OCI-LY1 (cell line): ENCODE measurements at regions not wholly inside any gene's neighbourhood (a gene's known extent, or its start where the extent isn't known, plus 50 kb on each side); places are given as distances from the start of the nearest gene placed in this dataset.

Source experiments
- H2AFZ ChIP-seq: fragments of 200-600 bp; sonication (generic), shearing (Covaris generic); 2 replicates; pipeline ENCODE4 v1.6.0; 2014; ENCODE audit warnings: antibody characterized with exemption, mild to moderate bottlenecking, low read length
- H3F3A ChIP-seq: fragments of 200-600 bp; sonication (generic), shearing (Covaris generic); 2 replicates; pipeline ENCODE4 v1.6.0; 2014; ENCODE audit warnings: mild to moderate bottlenecking, antibody characterized with exemption, low read length, moderate library complexity; ENCODE audit not compliant: insufficient read depth
- H3K27ac ChIP-seq: fragments of 200-600 bp; sonication (generic); 2 replicates; pipeline ENCODE4 v1.5.1; 2014; ENCODE audit warnings: low read length, mixed run types, mild to moderate bottlenecking, low read depth; ENCODE audit not compliant: poor library complexity, severe bottlenecking
- H3K27me3 ChIP-seq: fragments of 200-600 bp; sonication (generic); 2 replicates; pipeline ENCODE4 v1.6.0; 2014; ENCODE audit warnings: antibody characterized with exemption, mild to moderate bottlenecking, low read length, moderate library complexity; ENCODE audit not compliant: insufficient read depth
- H3K36me3 ChIP-seq: fragments of 200-600 bp; sonication (generic); 2 replicates; pipeline ENCODE4 v1.6.1; 2014; ENCODE audit warnings: mild to moderate bottlenecking, antibody characterized with exemption, low read length, moderate library complexity, mixed read lengths; ENCODE audit not compliant: insufficient read depth
- H3K4me1 ChIP-seq: fragments of 200-600 bp; sonication (generic); 2 replicates; pipeline ENCODE4 v1.5.1; 2014; ENCODE audit warnings: mild to moderate bottlenecking, low read length, moderate library complexity; ENCODE audit not compliant: insufficient read depth, severe bottlenecking
- H3K4me2 ChIP-seq: fragments of 200-600 bp; sonication (generic), shearing (Covaris generic); 2 replicates; pipeline ENCODE4 v1.6.1; 2014; ENCODE audit warnings: low read length
- H3K4me3 ChIP-seq: fragments of 200-600 bp; sonication (generic); 2 replicates; pipeline ENCODE4 v1.5.1; 2014; ENCODE audit warnings: low read length, low read depth, mild to moderate bottlenecking, mixed read lengths; ENCODE audit not compliant: poor library complexity, severe bottlenecking
- H3K79me2 ChIP-seq: fragments of 200-600 bp; shearing (Covaris generic); 2 replicates; pipeline ENCODE4 v1.6.1; 2016; ENCODE audit warnings: mixed run types, low read length, mixed read lengths; ENCODE audit not compliant: insufficient read depth
- H3K9ac ChIP-seq: fragments of 200-600 bp; sonication (generic), shearing (Covaris generic); 2 replicates; pipeline ENCODE4 v1.6.1; 2014; ENCODE audit warnings: mild to moderate bottlenecking, low read length, mixed read lengths
- H3K9me2 ChIP-seq: fragments of 200-600 bp; sonication (generic), shearing (Covaris generic); 2 replicates; pipeline ENCODE4 v1.6.1; 2014; ENCODE audit warnings: low read depth, mild to moderate bottlenecking, low read length, mixed read lengths
- H3K9me3 ChIP-seq: fragments of 200-600 bp; shearing (Covaris generic); 2 replicates; pipeline ENCODE4 v1.6.1; 2014; ENCODE audit warnings: low read length, mixed read lengths
- H4K20me1 ChIP-seq: fragments of 200-600 bp; sonication (generic), shearing (Covaris generic); 2 replicates; pipeline ENCODE4 v1.6.0; 2016; ENCODE audit warnings: mild to moderate bottlenecking, low read length; ENCODE audit not compliant: insufficient read depth
- EZH2 ChIP-seq: fragments of 200-600 bp; sonication (generic), shearing (Covaris generic); IDR thresholded peaks from 2 replicates; pipeline ENCODE4 v1.8.0; 2017; ENCODE audit warnings: borderline replicate concordance, mixed run types, mild to moderate bottlenecking, antibody characterized with exemption, low read length, moderate library complexity, mixed read lengths
- TF ChIP-seq, protein P1 (sequence below): fragments of 200-600 bp; sonication (generic), shearing (Covaris generic); IDR thresholded peaks from 2 replicates; pipeline ENCODE4 v1.5.1; 2017; ENCODE audit warnings: mild to moderate bottlenecking, antibody characterized with exemption, low read length, moderate library complexity, mixed read lengths

- no peaks in the 10 kb centered on the region for H3K27me3 ChIP-seq
- no peaks in the 10 kb centered on the region for H3K9me2 ChIP-seq
Measured at GRCh38 chr18:72063001-72063400, 481.1 kb downstream of the CBLN2 start.

GRCh38 chr18:72058851-72059250, 485.3 kb downstream of the CBLN2 start:
- Histone ChIP-seq H3K27me3 (no peaks in the 10 kb centered on the region), H2AFZ (no peak overlapping the region), H3K4me3 (no peak overlapping the region), H4K20me1 (no peaks in the 10 kb centered on the region), H3K9me3 (no peaks in the 10 kb centered on the region), H3K9me2 (no peaks in the 10 kb centered on the region), H3F3A (no peaks in the 10 kb centered on the region), H3K36me3 (no peaks in the 10 kb centered on the region), H3K79me2 (no peaks in the 10 kb centered on the region), H3K27ac (no peak overlapping the region), H3K9ac (no peak overlapping the region), H3K4me2 (no peak overlapping the region), H3K4me1 (no peaks in the 10 kb centered on the region)
- no peak for TF ChIP-seq EZH2
- TF ChIP-seq, protein P1, sequence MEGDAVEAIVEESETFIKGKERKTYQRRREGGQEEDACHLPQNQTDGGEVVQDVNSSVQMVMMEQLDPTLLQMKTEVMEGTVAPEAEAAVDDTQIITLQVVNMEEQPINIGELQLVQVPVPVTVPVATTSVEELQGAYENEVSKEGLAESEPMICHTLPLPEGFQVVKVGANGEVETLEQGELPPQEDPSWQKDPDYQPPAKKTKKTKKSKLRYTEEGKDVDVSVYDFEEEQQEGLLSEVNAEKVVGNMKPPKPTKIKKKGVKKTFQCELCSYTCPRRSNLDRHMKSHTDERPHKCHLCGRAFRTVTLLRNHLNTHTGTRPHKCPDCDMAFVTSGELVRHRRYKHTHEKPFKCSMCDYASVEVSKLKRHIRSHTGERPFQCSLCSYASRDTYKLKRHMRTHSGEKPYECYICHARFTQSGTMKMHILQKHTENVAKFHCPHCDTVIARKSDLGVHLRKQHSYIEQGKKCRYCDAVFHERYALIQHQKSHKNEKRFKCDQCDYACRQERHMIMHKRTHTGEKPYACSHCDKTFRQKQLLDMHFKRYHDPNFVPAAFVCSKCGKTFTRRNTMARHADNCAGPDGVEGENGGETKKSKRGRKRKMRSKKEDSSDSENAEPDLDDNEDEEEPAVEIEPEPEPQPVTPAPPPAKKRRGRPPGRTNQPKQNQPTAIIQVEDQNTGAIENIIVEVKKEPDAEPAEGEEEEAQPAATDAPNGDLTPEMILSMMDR, result no peak

More at GRCh38 chr18:72063001-72063400, 481.1 kb downstream of the CBLN2 start:
- H3K9me3 ChIP-seq, result no peaks in the 10 kb centered on the region
- no peak for TF ChIP-seq EZH2
- no peaks in the 10 kb centered on the region for H4K20me1 ChIP-seq
- no peak overlapping the region for H3K4me2 ChIP-seq
- no peaks in the 10 kb centered on the region for H3K79me2 ChIP-seq
- H3K4me1 ChIP-seq, result no peaks in the 10 kb centered on the region
- no peaks in the 10 kb centered on the region for H3K36me3 ChIP-seq
- H3K27ac ChIP-seq, result no peak overlapping the region
- H3K4me3 ChIP-seq, result no peak overlapping the region
- H2AFZ ChIP-seq, result no peak overlapping the region
- no peaks in the 10 kb centered on the region for H3F3A ChIP-seq
- no peak overlapping the region for H3K9ac ChIP-seq

- Histone ChIP-seq H2AFZ (no peak overlapping the region), H3K4me2 (no peak overlapping the region), H3K36me3 (no peaks in the 10 kb centered on the region)
Measured at GRCh38 chr18:72056171-72056570, 488.0 kb downstream of the CBLN2 start.

More at GRCh38 chr18:72056171-72056570, 488.0 kb downstream of the CBLN2 start:
- Histone ChIP-seq H3K9me3 (no peaks in the 10 kb centered on the region), H3K27me3 (no peaks in the 10 kb centered on the region), H3K4me3 (no peak overlapping the region), H3K27ac (no peak overlapping the region), H3K9me2 (no peaks in the 10 kb centered on the region), H3F3A (no peaks in the 10 kb centered on the region), H3K4me1 (no peaks in the 10 kb centered on the region), H3K9ac (no peak overlapping the region), H3K79me2 (no peaks in the 10 kb centered on the region), H4K20me1 (no peaks in the 10 kb centered on the region)
- no peak for TF ChIP-seq EZH2
- TF ChIP-seq, protein P1, result no peak
